Activated T-helper 2 cell treated with anti-CD3 and anti-CD28 coated beads, Interferon-gamma antibody, Interleukin-2, Interleukin-4, amounts not matched to agents 10 μg/mL and 5 μg/mL and 100 μg/mL, durations not matched to agents 14 hours and 24 hours and 36 hours (primary cell): ENCODE measurements at regions not wholly inside any gene's neighbourhood (a gene's known extent, or its start where the extent isn't known, plus 50 kb on each side); places are given as distances from the start of the nearest gene placed in this dataset.
"Not testable (repeated sequence)": the region's sequence is repeated elsewhere in the genome, so short reads cannot be mapped to it uniquely, and the experiment has no call there.

ENCODE experiments used
- DNase-seq: peaks from one replicate; pipeline ENCODE4 v3.0.0; 2021; ENCODE audit warnings: low spot score
- H3K27ac Mint-ChIP-seq: one replicate; pipeline ENCODE4 v1.8.0; 2021; ENCODE audit warnings: mixed read lengths
- H3K27me3 Mint-ChIP-seq: one replicate; pipeline ENCODE4 v1.8.0; 2021; ENCODE audit warnings: low read depth, mixed read lengths
- H3K36me3 Mint-ChIP-seq: one replicate; pipeline ENCODE4 v1.8.0; 2021; ENCODE audit warnings: low read depth, mixed read lengths
- H3K4me1 Mint-ChIP-seq: one replicate; pipeline ENCODE4 v1.8.0; 2021; ENCODE audit warnings: low read depth, mixed read lengths
- H3K4me3 Mint-ChIP-seq: one replicate; pipeline ENCODE4 v1.8.0; 2021; ENCODE audit warnings: low read depth, mild to moderate bottlenecking, moderate library complexity, mixed read lengths
- H3K9me3 Mint-ChIP-seq: one replicate; pipeline ENCODE4 v1.8.0; 2021; ENCODE audit warnings: mixed read lengths
- intact Hi-C: fragments of 100-400 bp; cut with micrococcal nuclease; formaldehyde crosslinking; loops from one replicate; pipeline ENCODE4 v1.15.1; 2023

DNA sequence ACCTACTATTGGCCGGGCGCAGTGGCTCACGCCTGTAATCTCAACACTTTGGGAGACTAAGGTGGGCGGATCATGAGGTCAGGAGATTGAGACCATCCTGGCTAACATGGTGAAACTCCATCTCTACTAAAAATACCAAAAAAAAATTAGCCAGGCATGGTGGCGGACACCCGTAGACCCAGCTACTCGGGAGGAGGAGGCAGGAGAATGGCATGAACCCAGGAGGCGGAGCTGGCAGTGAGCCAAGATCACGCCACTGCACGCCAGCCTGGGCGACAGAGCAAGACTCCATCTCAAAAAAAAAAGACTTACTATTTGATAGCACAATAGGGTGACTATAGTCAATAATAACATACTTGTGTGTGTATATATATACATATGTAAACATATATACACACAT, 92.7 kb upstream of the EEPD1 start:
- H3K27ac Mint-ChIP-seq, DNase-seq, H3K36me3 Mint-ChIP-seq, intact Hi-C loops, H3K9me3 Mint-ChIP-seq, H3K4me1 Mint-ChIP-seq, H3K4me3 Mint-ChIP-seq: not testable (repeated sequence)
- peaks cover 12% of the 10 kb centered on the region for H3K27me3 Mint-ChIP-seq

DNA sequence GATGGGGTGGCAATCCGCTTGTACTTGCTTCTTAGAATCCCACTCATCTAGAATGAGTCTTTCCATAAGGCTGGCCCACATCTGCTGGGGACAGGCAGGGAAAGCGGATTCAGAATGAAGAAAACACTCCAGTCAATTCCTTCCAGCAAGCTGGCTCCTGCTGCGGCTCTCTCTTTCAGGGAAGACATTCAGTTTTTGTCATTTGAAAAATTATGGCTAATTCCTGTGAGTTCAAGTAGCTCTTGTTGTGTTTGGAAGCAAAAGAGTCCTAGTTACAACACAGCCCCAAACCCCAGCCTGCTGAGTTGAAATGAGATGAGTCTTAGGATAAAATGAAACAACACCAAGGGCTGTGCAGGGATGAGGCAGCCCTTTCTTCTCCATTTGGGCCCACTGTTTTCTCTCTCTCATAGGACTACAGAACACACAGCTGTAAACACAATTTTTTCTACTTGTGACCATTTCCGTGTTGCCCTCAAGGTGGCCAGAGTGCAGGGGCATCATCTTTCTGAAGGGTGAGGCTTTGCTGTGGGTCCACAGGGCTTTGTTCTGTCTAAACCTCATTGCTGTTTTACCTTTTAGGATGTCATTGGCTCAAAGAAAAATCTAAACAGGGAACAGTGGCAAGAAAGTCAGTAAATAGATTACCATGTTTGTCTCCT, 90.8 kb upstream of the EEPD1 start:
- intact Hi-C loops: no loop called here
- DNase-seq: no peak
- peaks cover 12% of the 10 kb centered on the region for H3K27me3 Mint-ChIP-seq
- H3K4me3 Mint-ChIP-seq: no peak overlapping the region
- H3K27ac Mint-ChIP-seq: no peak overlapping the region
- peaks cover 7% of the 10 kb centered on the region for H3K4me1 Mint-ChIP-seq
- no peaks in the 10 kb centered on the region for H3K9me3 Mint-ChIP-seq
- no peaks in the 10 kb centered on the region for H3K36me3 Mint-ChIP-seq

DNA sequence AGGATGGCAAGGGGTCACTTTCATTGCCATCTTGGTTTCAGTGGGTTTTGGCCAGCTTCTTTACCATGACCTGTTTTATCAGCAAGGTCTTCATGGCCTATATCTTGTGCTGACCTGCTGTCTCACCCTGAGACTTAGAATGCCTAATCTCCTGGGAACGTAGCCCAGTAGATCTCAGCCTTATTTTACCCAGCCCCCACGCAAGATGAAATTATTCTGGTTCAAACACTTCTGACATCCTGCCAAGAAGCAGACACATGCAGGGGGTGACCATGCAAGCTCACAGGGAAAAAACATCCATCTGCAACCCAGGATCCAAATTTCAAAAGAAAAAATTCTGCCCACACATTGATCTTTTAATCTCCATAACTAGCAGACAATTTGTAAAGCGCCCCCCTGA, 88.4 kb upstream of the EEPD1 start:
- no peaks in the 10 kb centered on the region for H3K9me3 Mint-ChIP-seq
- DNase-seq: no peak
- intact Hi-C loops: no loop called here
- H3K4me1 Mint-ChIP-seq: no peaks in the 10 kb centered on the region
- no peak overlapping the region for H3K27ac Mint-ChIP-seq
- H3K4me3 Mint-ChIP-seq: no peak overlapping the region
- peaks cover 16% of the 10 kb centered on the region for H3K27me3 Mint-ChIP-seq
- H3K36me3 Mint-ChIP-seq: no peaks in the 10 kb centered on the region

DNA sequence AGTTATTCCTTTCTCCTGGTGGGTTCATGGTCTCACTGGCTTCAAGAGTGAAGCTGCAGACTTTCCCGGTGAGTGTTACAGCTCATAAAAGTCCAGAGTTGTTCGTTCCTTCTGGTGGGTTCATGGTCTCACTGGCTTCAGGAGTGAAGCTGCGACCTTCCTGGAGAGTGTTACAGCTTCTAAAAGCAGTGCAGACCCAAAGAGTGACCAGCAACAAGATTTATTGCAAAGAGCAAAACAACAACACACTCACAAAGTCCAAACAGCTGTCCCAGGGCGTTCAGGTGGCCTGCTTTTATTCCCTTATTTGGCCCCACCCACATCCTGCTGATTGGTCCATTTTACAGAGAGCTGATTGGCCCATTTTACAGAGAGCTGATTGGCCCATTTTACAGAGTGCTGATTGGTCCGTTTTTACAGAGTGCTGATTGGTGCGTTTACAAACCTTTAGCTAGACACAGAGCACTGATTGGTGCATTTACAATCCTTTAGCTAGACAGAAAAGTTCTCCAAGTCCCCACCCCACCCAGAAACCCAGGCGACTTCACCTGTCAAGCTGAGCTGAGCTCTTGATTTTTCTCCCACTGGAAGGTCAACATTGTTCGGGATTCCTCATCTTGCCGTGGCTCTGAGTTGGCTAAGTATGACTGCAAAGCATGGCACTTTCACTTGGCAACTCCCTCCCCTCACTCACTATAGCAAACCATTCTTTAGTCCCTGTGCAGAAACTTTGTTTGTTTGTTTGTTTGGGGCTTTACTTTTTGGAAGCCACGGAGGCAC, 87.3 kb upstream of the EEPD1 start:
- H3K9me3 Mint-ChIP-seq, H3K27ac Mint-ChIP-seq, H3K36me3 Mint-ChIP-seq, DNase-seq, intact Hi-C loops, H3K4me3 Mint-ChIP-seq, H3K4me1 Mint-ChIP-seq: not testable (repeated sequence)
- H3K27me3 Mint-ChIP-seq: peaks cover 16% of the 10 kb centered on the region

DNA sequence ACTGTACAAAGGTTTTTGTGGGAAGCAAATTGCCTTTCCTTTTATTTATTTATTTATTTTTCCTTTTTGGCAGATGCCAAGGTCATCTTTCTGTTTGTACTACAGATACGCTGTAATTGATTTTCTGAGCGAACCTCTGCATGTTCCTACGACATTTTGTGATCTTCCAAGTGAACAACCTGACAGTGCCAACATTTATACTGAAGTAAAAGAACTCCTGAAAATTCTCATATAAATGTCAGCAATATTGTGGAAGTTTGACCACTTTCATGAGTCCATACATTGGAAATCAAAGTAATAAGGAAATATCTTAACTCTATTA, 86.8 kb upstream of the EEPD1 start:
- Mint-ChIP-seq H3K9me3 (no peaks in the 10 kb centered on the region), H3K4me3 (no peak overlapping the region), H3K27ac (no peak overlapping the region), H3K36me3 (no peaks in the 10 kb centered on the region), H3K4me1 (no peaks in the 10 kb centered on the region), H3K27me3 (peaks cover 16% of the 10 kb centered on the region)
- DNase-seq: no peak
- intact Hi-C loops: no loop called here

DNA sequence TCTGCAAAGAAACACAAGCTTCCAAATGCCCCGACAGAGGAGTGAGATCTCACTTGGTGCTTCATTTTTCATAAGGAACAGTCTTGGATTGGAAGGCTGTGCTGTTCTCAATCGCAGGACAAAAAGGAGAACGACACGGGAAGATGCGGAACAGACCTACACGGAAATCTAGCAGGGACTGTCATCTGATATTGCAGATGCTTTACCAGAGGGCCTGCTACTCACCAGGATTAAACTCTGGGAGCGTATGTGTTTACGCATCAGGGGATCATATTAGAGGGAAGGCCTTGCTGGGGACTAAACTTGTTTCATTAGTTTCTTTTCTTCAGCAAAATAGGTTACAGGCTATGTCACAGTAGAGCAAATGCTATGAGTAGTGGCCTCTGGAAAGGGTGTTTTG, 82.8 kb upstream of the EEPD1 start:
- Mint-ChIP-seq H3K27me3 (peaks cover 33% of the 10 kb centered on the region), H3K36me3 (no peaks in the 10 kb centered on the region), H3K4me3 (no peak overlapping the region), H3K9me3 (no peaks in the 10 kb centered on the region), H3K27ac (no peak overlapping the region), H3K4me1 (no peaks in the 10 kb centered on the region)
- intact Hi-C loops: no loop called here
- DNase-seq: no peak

DNA sequence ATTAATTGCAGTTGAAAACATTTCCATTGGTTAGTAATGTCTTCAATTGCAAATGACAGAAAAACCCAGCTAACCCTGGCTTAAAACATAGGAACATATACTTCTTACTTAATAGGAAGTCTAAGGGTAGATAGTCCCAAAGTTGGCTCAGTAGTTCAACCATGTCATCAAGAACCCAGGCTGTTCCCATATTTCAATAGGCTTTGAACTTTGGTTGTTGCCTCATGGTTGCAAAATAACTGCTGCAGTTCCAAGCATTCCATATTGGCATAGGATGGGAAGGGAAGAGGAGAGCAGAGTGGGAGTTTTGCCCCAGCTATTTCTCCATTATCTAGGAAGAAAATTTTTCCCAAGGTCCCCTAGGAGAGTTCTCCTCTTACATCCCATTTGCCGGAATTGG, 81.4 kb upstream of the EEPD1 start:
- no peak for DNase-seq
- no peak overlapping the region for H3K27ac Mint-ChIP-seq
- intact Hi-C loops: no loop called here
- no peak overlapping the region for H3K4me3 Mint-ChIP-seq
- no peaks in the 10 kb centered on the region for H3K4me1 Mint-ChIP-seq
- H3K36me3 Mint-ChIP-seq: no peaks in the 10 kb centered on the region
- peaks cover 32% of the 10 kb centered on the region for H3K27me3 Mint-ChIP-seq
- H3K9me3 Mint-ChIP-seq: no peaks in the 10 kb centered on the region

DNA sequence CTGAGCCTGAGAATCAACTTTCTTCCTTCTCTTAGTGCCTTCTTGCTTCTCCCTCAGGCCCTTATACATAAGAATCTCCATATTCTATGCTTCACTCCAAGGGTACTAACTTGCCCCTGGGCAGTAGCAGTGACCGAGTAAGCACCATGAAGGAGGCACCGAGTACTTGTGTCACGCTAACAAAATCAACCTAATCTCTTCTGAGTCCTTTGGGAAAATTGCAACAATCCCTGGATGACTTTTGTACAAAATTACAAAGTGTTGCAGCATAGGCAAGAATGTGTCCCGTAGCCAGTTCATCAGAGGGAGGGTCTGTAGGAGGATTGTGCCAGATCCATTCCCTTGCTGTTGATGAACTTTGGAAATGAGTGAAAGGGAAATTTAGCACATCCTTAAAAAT, 80.4 kb upstream of the EEPD1 start:
- no peaks in the 10 kb centered on the region for H3K9me3 Mint-ChIP-seq
- no peak overlapping the region for H3K4me3 Mint-ChIP-seq
- H3K27ac Mint-ChIP-seq: no peak overlapping the region
- intact Hi-C loops: no loop called here
- H3K36me3 Mint-ChIP-seq: no peaks in the 10 kb centered on the region
- H3K27me3 Mint-ChIP-seq: peaks cover 28% of the 10 kb centered on the region
- H3K4me1 Mint-ChIP-seq: no peaks in the 10 kb centered on the region
- no peak for DNase-seq

DNA sequence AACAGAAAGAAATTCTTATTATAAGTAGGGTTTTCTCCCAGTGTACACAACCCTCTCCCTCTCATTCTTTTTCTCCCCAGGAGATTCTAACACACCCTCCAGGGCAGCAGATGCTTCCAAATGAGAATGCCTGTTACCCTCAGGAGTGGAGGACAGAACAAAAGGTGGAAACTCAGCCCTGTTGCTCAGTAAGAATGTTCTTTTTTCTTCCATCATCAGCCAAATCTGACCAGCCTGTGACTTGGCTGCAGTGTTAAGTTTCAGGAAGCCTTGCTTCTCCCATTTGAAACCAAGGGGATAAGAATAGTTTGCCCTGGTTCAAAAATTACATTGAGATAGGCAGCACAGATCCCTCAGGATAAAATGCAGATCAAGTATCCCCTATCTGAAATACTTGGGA, 77.5 kb upstream of the EEPD1 start:
- peaks cover 25% of the 10 kb centered on the region for H3K27me3 Mint-ChIP-seq
- H3K27ac Mint-ChIP-seq: no peak overlapping the region
- no peak for DNase-seq
- H3K4me3 Mint-ChIP-seq: no peak overlapping the region
- H3K36me3 Mint-ChIP-seq: no peaks in the 10 kb centered on the region
- intact Hi-C loops: no loop called here
- H3K4me1 Mint-ChIP-seq: no peaks in the 10 kb centered on the region
- no peaks in the 10 kb centered on the region for H3K9me3 Mint-ChIP-seq

DNA sequence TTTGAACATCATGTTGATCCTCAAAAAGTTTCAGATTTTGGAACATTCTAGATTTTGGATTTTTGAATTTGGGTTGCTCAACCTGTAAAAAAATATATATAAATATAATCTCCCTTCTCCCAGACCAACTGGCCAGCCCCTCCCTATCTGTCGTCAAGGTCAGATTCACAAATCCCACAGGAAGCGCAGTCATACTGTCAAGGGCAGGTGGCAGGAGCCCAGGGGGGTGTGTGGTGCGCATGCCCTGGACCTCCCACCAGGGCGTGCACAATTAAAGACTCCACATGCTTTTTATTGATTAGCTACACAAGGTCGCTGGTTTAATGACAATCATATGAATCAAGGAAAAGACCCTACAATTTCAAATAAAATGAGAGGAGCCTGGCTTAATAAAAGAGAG, 77.0 kb upstream of the EEPD1 start:
- H3K27me3 Mint-ChIP-seq: peaks cover 25% of the 10 kb centered on the region
- H3K4me3 Mint-ChIP-seq: no peak overlapping the region
- H3K36me3 Mint-ChIP-seq: no peaks in the 10 kb centered on the region
- H3K9me3 Mint-ChIP-seq: no peaks in the 10 kb centered on the region
- no peak overlapping the region for H3K27ac Mint-ChIP-seq
- no peaks in the 10 kb centered on the region for H3K4me1 Mint-ChIP-seq
- no peak for DNase-seq
- intact Hi-C loops: no loop called here

DNA sequence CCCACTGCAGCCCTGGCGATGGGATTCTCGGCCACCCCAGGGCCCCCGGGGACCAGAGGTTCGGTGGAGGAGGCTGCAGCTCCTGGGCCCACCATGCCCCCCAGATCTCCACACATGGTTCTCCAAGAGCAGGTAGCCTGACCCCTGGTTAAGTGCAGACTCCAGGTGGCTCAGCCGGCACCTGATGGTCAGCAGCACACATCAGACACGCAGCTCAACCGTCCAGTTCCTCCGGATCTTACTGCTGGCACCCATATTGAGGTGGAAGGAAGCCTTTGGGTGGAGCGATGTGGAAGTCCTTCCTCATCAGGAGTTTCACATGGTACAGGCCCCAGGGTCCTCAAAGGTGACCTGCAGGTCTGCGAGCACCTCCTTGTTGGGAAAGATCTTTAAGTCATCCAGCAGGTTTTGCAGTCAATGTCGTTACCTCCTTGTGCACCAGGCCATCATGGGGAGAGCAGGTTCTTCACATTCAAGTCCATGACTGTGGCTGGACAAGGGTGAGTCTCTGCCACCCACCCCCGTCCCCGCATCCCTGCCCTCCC, 74.2 kb upstream of the EEPD1 start:
- no peak for DNase-seq
- Mint-ChIP-seq H3K27ac (no peak overlapping the region), H3K36me3 (no peaks in the 10 kb centered on the region), H3K9me3 (no peaks in the 10 kb centered on the region), H3K4me1 (no peaks in the 10 kb centered on the region), H3K4me3 (no peak overlapping the region), H3K27me3 (peaks cover 10% of the 10 kb centered on the region)
- intact Hi-C loops: no loop called here

DNA sequence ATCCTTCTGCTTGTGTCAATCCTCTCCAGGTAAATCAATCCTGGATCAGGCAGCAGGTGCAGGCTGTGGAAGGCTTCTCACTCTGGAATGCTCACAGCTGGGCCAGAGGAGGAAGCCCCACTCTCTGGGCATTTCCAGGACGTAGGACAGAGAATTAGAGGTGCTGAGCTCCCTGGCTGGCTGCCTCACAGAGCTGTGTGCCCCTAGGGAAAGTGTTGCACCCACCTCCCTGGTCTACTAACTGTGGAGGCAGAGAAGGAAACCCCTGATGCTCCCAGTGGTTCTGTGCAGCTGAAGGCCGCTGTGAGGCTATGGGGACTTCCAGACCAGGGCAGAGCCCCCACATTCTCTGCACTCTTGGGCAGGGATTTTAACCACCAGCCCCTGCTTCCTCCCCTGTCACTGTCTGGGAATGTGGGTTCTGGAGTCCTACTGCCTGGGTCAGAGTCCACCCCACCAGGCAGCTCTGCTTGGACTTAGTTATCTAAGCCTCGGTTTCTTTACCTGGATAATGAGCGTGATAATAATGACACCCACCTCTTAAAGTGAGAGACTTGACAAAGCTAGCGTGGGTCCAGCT, 73.5 kb upstream of the EEPD1 start:
- no peaks in the 10 kb centered on the region for H3K9me3 Mint-ChIP-seq
- H3K27me3 Mint-ChIP-seq: peaks cover 7% of the 10 kb centered on the region

DNA sequence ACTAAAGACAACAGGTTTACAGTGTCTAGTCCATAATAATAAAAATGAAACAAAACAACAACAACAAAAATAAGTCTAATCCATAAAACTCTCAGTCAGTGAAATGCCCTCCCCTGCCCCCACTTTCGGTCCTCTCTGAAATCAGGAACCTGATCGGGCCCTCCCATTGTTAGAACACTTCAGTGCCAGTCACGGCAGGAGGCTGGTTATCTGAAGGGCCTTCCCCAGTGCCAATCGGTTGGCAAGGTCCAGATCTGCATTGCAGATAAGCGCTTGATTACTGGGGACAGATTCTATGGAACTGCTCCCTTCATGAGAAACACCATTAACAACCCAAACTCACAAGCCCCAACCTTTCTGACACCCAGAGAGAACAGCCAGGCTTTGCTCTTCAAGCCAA, 72.2 kb upstream of the EEPD1 start:
- H3K27me3 Mint-ChIP-seq: no peaks in the 10 kb centered on the region
- H3K27ac Mint-ChIP-seq: no peak overlapping the region
- H3K4me1 Mint-ChIP-seq: no peaks in the 10 kb centered on the region
- DNase-seq: no peak
- no peak overlapping the region for H3K4me3 Mint-ChIP-seq
- intact Hi-C loops: no loop called here
- no peaks in the 10 kb centered on the region for H3K36me3 Mint-ChIP-seq
- H3K9me3 Mint-ChIP-seq: no peaks in the 10 kb centered on the region

More for the DNA sequence above, 73.5 kb upstream of the EEPD1 start:
- Mint-ChIP-seq H3K4me3 (no peak overlapping the region), H3K27ac (no peak overlapping the region), H3K36me3 (no peaks in the 10 kb centered on the region), H3K4me1 (no peaks in the 10 kb centered on the region)
- intact Hi-C loops: no loop called here
- no peak for DNase-seq
